ENCODE measurements at regions not wholly inside any gene's neighbourhood (a gene's known extent, or its start where the extent isn't known, plus 50 kb on each side); places are given as distances from the start of the nearest gene placed in this dataset.
"Not testable (repeated sequence)": the region's sequence is repeated elsewhere in the genome, so short reads cannot be mapped to it uniquely, and the experiment has no call there.

DNA sequence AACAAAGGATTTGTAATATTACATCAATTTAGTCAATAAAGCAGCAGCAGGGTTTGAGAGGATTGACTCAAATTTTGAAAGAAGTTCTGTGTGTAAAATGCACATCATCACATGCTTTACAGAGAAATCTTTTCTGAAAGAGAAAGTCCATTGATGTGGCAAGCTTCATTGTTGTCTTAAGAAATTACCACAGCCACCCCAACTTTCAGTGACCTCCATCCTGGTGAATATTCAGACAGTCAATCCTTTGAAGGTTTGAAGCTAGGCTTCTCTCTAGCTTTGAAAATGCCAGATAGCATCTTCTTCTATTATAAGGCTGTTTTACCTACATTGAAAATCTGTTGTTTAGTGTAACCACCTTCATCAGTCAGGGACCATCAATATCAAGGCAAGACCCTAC, 51.8 kb upstream of the SETMAR start:
- BruUV-seq (replicated peaks), result no TSS peak
- H2AFZ ChIP-seq (ENCODE audit: low read length), result no peak overlapping the region
- no peak overlapping the region for H3K27ac ChIP-seq (ENCODE audit: low read depth, low read length, poor library complexity, severe bottlenecking)
- no peak for DNase-seq (ENCODE audit: low spot score)
- no peak overlapping the region for H3K4me3 ChIP-seq (ENCODE audit: low read depth, low read length, poor library complexity, severe bottlenecking)
- no peaks in the 10 kb centered on the region for H3K9me3 ChIP-seq (ENCODE audit: low read length)
- no peaks in the 10 kb centered on the region for H3K36me3 ChIP-seq (ENCODE audit: insufficient read depth, low read length)
- no peaks in the 10 kb centered on the region for H3K4me1 ChIP-seq (ENCODE audit: insufficient read depth, low read length, poor library complexity, severe bottlenecking)
- CTCF ChIA-PET (ENCODE audit: unreplicated experiment), result no interaction called here
- no peaks in the 10 kb centered on the region for H4K20me1 ChIP-seq (ENCODE audit: insufficient read depth, low read length)
- intact Hi-C loops (cut with micrococcal nuclease; ENCODE audit: unreplicated experiment), result no loop called here
- no peak overlapping the region for H3K4me2 ChIP-seq (ENCODE audit: low read length)
- POLR2A ChIA-PET, result interaction anchor here (0.6 kb wide), 1 partner anchor 1408 kb away, joined by 3 read pairs; no protein-coding TSS in a partner anchor
- H3K79me2 ChIP-seq (ENCODE audit: insufficient read depth, low read depth, low read length), result no peaks in the 10 kb centered on the region
- no peaks in the 10 kb centered on the region for H3K9me2 ChIP-seq (ENCODE audit: insufficient read depth, low read length)
- TF ChIP-seq, protein P1, sequence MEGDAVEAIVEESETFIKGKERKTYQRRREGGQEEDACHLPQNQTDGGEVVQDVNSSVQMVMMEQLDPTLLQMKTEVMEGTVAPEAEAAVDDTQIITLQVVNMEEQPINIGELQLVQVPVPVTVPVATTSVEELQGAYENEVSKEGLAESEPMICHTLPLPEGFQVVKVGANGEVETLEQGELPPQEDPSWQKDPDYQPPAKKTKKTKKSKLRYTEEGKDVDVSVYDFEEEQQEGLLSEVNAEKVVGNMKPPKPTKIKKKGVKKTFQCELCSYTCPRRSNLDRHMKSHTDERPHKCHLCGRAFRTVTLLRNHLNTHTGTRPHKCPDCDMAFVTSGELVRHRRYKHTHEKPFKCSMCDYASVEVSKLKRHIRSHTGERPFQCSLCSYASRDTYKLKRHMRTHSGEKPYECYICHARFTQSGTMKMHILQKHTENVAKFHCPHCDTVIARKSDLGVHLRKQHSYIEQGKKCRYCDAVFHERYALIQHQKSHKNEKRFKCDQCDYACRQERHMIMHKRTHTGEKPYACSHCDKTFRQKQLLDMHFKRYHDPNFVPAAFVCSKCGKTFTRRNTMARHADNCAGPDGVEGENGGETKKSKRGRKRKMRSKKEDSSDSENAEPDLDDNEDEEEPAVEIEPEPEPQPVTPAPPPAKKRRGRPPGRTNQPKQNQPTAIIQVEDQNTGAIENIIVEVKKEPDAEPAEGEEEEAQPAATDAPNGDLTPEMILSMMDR (conservative IDR thresholded peaks at IDR 0.05; ENCODE audit: low read length), result no peak
- TF ChIP-seq EZH2phosphoT487 (IDR thresholded peaks at IDR 0.05; ENCODE audit: borderline replicate concordance, low read depth, low read length), result no peak

- H2AFZ ChIP-seq (ENCODE audit: low read length); POLR2A ChIA-PET; H4K20me1 ChIP-seq (ENCODE audit: insufficient read depth, low read length); H3K79me2 ChIP-seq (ENCODE audit: insufficient read depth, low read depth, low read length); DNase-seq (ENCODE audit: low spot score); intact Hi-C loops (cut with micrococcal nuclease; ENCODE audit: unreplicated experiment); BruUV-seq (replicated peaks); H3K4me3 ChIP-seq (ENCODE audit: low read depth, low read length, poor library complexity, severe bottlenecking); H3K27ac ChIP-seq (ENCODE audit: low read depth, low read length, poor library complexity, severe bottlenecking); H3K9me2 ChIP-seq (ENCODE audit: insufficient read depth, low read length); CTCF ChIA-PET (ENCODE audit: unreplicated experiment); H3K9me3 ChIP-seq (ENCODE audit: low read length); H3K4me1 ChIP-seq (ENCODE audit: insufficient read depth, low read length, poor library complexity, severe bottlenecking); H3K36me3 ChIP-seq (ENCODE audit: insufficient read depth, low read length); H3K4me2 ChIP-seq (ENCODE audit: low read length): not testable (repeated sequence)
These were observed 49.9 kb upstream of the SETMAR start for GRCh38 chr3:4253072-4253832.
